Breast epithelium (tissue), 4 donors: ENCODE measurements at regions not wholly inside any gene's neighbourhood (a gene's known extent, or its start where the extent isn't known, plus 50 kb on each side); places are given as distances from the start of the nearest gene placed in this dataset.

Experiments
- DNase-seq, 2 donors: peaks; one replicate each; pipeline ENCODE4 v3.0.0-alpha.2; 2019; ENCODE audit warnings: low spot score in 2 of 2
- H3K27ac ChIP-seq, 2 donors: fragments of 200-600 bp; sonication (generic) in 1 of 2; one replicate each; pipeline ENCODE4 v1.5.1; 2016 to 2019; ENCODE audit warnings: mild to moderate bottlenecking in 1 of 2
- H3K27me3 ChIP-seq, 2 donors: fragments of 200-600 bp; sonication (generic) in 1 of 2; one replicate each; pipeline versions ENCODE4 v1.5.1 to v1.6.0; 2017 to 2019; ENCODE audit warnings: control low read depth in 1 of 2, mild to moderate bottlenecking in 1 of 2
- H3K36me3 ChIP-seq: fragments of 200-600 bp; one replicate; pipeline ENCODE4 v1.5.1; 2019
- H3K4me1 ChIP-seq, 2 donors: fragments of 200-600 bp; sonication (generic); one replicate each; pipeline ENCODE4 v1.5.1; 2016 to 2019; ENCODE audit warnings: control low read depth in 1 of 2
- H3K4me3 ChIP-seq, 3 donors: fragments of 200-600 bp; sonication (generic); 1 replicate in 2 of 3; 2 replicates in 1 of 3; pipeline ENCODE4 v1.5.1; 2016 to 2019; ENCODE audit warnings: mild to moderate bottlenecking in 3 of 3, moderate library complexity in 2 of 3
- H3K9me3 ChIP-seq, 2 donors: fragments of 200-600 bp; sonication (generic) in 1 of 2; one replicate each; pipeline ENCODE4 v1.5.1; 2016 to 2019; ENCODE audit warnings: control low read depth in 1 of 2
- POLR2A ChIP-seq: fragments of 450-650 bp; IDR thresholded peaks from one replicate; pipeline ENCODE4 v1.6.1; 2016; ENCODE audit warnings: antibody characterized with exemption, mild to moderate bottlenecking, moderate library complexity
- POLR2AphosphoS5 ChIP-seq, 3 donors: sonication (generic); formaldehyde crosslinking; IDR thresholded peaks; one replicate each; pipeline ENCODE4 v1.6.1; 2017; ENCODE audit warnings: antibody characterized with exemption in 3 of 3
- intact Hi-C: fragments of 100-400 bp; cut with DNase I; formaldehyde crosslinking; loops from one replicate; pipeline ENCODE4 v1.15.1; 2023; ENCODE audit warnings: low total_unique reads
- TF ChIP-seq, protein P1 (sequence below), 3 donors: fragments of 450-650 bp; IDR thresholded peaks; one replicate each; pipeline ENCODE4 v1.5.1; 2016 to 2017; ENCODE audit warnings: antibody characterized with exemption in 3 of 3, mild to moderate bottlenecking in 3 of 3, moderate library complexity in 3 of 3

DNA sequence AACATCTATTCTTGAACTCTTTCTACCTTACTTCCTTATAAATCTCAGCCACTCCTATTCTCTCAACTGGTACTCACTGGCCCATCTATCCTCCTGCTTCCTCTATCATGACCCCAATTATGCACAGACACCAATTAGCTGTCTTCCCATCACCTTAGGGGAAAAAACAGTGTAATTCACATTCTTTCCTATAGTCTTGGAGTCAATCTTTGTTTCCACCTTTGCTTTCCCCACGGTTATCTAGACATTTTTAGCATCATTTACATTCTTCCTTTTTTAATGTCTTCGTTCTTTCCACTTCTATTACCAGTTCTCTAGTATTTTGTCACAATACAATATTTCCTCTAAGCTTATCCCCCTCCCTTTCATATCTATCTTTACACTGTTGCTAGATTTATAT, 449.4 kb downstream of the TMEM38B start:
- Histone ChIP-seq H3K4me3 (no peak overlapping the region), H3K9me3 (no peaks in the 10 kb centered on the region), H3K27me3 (no peaks in the 10 kb centered on the region), H3K36me3 (no peaks in the 10 kb centered on the region), H3K27ac (no peak overlapping the region), H3K4me1 (no peaks in the 10 kb centered on the region)
- TF ChIP-seq POLR2A: no peak
- TF ChIP-seq, protein P1, sequence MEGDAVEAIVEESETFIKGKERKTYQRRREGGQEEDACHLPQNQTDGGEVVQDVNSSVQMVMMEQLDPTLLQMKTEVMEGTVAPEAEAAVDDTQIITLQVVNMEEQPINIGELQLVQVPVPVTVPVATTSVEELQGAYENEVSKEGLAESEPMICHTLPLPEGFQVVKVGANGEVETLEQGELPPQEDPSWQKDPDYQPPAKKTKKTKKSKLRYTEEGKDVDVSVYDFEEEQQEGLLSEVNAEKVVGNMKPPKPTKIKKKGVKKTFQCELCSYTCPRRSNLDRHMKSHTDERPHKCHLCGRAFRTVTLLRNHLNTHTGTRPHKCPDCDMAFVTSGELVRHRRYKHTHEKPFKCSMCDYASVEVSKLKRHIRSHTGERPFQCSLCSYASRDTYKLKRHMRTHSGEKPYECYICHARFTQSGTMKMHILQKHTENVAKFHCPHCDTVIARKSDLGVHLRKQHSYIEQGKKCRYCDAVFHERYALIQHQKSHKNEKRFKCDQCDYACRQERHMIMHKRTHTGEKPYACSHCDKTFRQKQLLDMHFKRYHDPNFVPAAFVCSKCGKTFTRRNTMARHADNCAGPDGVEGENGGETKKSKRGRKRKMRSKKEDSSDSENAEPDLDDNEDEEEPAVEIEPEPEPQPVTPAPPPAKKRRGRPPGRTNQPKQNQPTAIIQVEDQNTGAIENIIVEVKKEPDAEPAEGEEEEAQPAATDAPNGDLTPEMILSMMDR (IDR thresholded peaks at IDR 0.05): no peak
- intact Hi-C loops: no loop called here
- DNase-seq: no peak

DNA sequence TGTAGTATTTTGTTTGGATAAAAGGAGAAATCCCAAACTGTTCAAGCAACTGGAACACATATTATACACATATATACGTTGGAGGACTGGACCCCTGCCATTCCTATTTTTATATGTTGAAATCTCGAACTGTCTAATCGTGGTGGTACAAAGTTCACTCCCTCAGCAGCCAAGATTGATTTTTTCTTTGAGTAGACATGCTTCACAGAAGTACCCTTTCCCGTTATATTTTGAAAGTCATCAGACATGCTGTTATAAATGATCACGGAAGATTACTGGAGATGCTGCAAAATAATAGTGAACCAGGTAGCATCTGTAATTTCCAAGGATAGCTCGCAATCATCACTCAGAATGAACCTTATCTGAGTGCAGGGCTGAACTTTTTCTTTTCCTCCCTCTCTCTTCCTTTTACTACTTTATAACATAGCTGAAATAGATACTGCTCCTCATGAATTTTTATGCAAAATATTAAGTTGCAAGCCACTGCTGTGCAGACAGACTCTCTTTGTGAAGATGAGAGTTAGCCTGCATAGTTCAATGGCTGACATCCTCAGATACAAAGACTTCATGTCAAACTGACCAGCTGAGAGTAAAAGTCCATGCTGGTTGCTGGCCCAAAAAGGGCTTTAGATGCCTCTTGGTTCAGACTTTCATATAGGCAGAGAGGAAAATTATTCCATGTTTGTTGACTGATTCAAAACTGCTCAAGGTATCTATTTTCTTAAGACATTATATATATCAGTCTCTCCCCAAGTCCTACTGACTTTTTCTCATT, 451.9 kb downstream of the TMEM38B start:
- H3K4me1 ChIP-seq: no peaks in the 10 kb centered on the region
- TF ChIP-seq POLR2A (no peak), POLR2AphosphoS5 (IDR thresholded peaks at IDR 0.05) (no peak)
- TF ChIP-seq, protein P1 (IDR thresholded peaks at IDR 0.05): no peak
- no peak overlapping the region for H3K27ac ChIP-seq
- DNase-seq: no peak
- H3K9me3 ChIP-seq: no peaks in the 10 kb centered on the region
- intact Hi-C loops: no loop called here
- no peaks in the 10 kb centered on the region for H3K27me3 ChIP-seq
- H3K4me3 ChIP-seq: no peak overlapping the region
- no peaks in the 10 kb centered on the region for H3K36me3 ChIP-seq

DNA sequence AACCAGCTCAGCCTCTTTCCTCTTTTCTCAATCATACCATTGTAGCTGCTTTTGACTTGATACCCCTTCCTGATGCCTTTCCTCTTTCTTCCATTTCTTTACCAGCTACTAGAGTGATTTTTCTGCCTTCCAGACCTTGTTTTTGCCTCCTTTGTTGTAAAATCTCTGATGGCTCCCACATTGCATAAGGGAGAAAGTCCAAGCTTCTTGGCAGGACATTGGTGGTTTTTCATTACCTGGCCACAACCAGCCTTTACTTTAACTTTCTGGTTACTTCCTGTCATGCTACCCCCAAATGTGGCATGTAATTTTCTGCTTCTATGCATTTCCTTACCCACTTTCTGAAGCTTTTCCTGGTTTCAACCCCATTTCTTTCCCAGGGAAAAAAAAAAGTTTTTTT, 452.5 kb downstream of the TMEM38B start:
- H3K27me3 ChIP-seq: no peaks in the 10 kb centered on the region
- no peak overlapping the region for H3K4me3 ChIP-seq
- TF ChIP-seq, protein P1 (IDR thresholded peaks at IDR 0.05): no peak
- TF ChIP-seq POLR2AphosphoS5 (IDR thresholded peaks at IDR 0.05) (no peak), POLR2A (no peak)
- H3K27ac ChIP-seq: no peak overlapping the region
- no peak for DNase-seq
- H3K4me1 ChIP-seq: no peaks in the 10 kb centered on the region
- H3K36me3 ChIP-seq: no peaks in the 10 kb centered on the region
- intact Hi-C loops: no loop called here
- no peaks in the 10 kb centered on the region for H3K9me3 ChIP-seq

DNA sequence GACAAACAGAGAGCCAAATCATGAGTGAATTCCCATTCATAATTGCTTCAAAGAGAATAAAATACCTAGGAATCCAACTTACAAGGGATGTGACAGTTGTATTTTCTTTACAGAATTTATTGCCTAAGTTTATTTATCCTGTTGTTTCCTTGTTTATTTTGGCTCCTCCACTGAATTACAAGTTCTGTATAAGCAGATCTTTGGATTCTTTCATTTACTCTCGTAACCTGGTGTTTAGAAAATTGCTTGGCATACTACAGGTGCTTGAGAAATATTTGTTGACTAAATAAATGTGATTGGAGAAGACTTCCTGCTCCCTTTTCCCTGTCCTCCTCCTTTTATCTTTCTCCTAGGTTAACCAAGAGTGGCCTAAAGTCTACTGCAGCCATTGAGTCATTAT, 455.6 kb downstream of the TMEM38B start:
- intact Hi-C loops: no loop called here
- no peak overlapping the region for H3K4me3 ChIP-seq
- H3K4me1 ChIP-seq: no peaks in the 10 kb centered on the region
- H3K36me3 ChIP-seq: no peaks in the 10 kb centered on the region
- TF ChIP-seq POLR2A: no peak
- TF ChIP-seq, protein P1 (IDR thresholded peaks at IDR 0.05): no peak
- no peak for TF ChIP-seq POLR2AphosphoS5 (IDR thresholded peaks at IDR 0.05)
- no peak for DNase-seq
- no peak overlapping the region for H3K27ac ChIP-seq
- no peaks in the 10 kb centered on the region for H3K9me3 ChIP-seq
- no peaks in the 10 kb centered on the region for H3K27me3 ChIP-seq

DNA sequence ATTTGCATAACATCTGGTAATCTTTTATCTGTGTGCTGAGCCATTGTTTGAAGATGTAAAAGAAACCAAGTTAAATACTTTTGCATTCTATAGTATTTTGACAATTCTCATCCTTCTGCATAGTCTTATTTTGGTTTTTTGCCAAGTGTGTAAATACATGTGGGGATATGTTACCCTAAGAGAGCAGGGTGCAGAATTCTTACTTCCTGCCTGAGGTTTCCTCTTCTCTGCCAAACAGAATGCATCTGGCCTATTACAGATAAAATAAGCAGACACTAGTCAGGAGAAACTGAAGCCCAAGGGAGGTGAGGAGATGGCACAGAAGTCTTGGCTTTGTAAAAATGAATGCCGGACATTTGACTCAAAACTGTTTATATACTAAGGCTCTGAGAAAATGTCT, 462.1 kb downstream of the TMEM38B start:
- H3K4me1 ChIP-seq: no peaks in the 10 kb centered on the region

More for the DNA sequence above, 462.1 kb downstream of the TMEM38B start:
- intact Hi-C loops: no loop called here
- Histone ChIP-seq H3K36me3 (no peaks in the 10 kb centered on the region), H3K27me3 (no peaks in the 10 kb centered on the region), H3K9me3 (no peaks in the 10 kb centered on the region), H3K4me3 (no peak overlapping the region), H3K27ac (no peak overlapping the region)
- TF ChIP-seq POLR2AphosphoS5 (IDR thresholded peaks at IDR 0.05) (no peak), POLR2A (no peak)
- TF ChIP-seq, protein P1 (IDR thresholded peaks at IDR 0.05): no peak
- DNase-seq: no peak
